ENCODE measurements at regions not wholly inside any gene's neighbourhood (a gene's known extent, or its start where the extent isn't known, plus 50 kb on each side); places are given as distances from the start of the nearest gene placed in this dataset.
"Not testable (repeated sequence)": the region's sequence is repeated elsewhere in the genome, so short reads cannot be mapped to it uniquely, and the experiment has no call there.

DNA sequence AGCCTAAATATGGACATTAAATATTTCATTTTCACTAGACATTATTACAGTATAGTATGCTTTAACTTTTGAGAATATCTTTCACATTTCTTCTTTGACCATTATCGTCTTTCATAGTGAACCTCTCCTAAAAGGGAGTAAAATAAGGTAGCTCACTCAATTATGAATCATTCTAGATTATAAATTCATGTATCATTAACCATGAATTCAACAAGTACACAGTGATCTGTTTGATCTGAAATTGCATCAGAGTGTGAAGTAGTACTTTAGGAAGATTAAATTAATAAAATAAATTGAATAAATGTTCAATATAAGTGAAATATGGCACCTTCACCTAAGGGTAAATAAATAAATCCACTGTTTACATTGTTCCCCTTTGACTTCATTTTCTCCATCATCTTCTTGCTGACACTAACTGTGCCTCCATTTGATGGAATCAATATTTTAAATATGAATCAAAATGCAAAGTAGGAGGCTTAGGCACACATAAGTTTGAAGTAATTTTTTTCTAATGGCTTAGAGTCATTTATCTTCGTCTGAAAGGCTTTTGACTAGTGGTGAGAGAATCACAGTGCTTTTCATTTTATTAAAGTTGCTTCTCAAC lies 174.1 kb upstream of the MDFIC2 start:
- no peak for DNase-seq (ENCODE audit: low read depth)

DNA sequence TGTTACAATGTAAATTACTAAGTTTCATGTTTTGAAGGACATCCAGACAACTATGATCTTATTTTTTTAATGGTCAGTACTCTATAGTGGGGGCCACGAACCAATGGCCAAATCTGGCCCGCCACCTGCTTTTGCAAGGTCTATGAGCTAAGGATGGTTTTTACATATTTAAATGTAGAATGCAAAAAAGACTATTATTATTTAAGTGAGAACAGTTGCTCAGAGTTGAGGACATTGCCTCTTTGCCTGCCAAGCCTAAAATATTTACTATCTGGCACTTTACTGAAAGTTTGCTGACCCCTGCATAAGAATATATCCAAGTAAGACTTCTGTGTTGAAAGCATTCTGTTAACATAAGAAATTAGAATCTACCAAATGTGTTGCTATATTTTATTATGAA lies 163.7 kb upstream of the MDFIC2 start:
- no peak for DNase-seq (ENCODE audit: low read depth)

DNA sequence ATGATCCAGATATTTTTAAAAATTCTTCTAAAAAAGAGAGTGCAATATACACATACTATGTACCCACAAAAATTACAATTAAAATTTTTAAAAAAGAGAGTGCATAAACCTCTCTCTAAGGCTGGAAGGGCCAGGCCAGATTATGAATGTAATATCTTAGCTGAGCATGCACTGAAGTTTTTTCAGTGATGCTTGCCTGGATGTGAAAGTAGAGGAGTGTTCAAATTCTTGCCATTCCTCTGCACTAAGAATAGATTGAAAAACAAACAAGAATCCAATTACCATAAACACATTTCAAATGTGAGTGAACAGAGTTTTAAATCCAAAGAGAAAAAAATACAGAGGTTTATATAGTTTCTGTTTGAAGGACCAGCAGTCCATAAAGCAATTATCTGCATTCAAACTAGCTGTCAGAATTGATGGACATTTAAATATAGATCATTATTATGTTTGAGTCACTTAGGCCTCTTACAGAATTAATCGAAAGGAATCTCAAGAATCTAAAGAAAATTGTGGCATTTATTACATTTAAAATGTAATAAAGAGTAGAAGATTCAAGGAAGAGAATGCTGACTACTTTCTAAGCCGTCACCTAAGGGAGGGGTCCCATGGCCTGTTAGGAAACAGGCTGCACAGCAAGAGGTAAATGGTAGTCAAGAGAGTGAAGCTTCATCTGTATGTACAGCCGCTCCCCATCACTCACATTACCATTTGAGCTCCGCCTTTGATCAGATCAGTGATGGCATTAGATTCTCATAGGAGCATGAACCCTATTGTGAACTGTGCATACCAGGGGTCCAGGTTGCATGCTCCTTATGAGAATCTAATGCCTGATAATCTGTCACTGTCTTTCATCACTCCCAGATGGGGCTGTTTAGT lies 159.3 kb upstream of the MDFIC2 start:
- no peak for DNase-seq (ENCODE audit: low read depth)

DNA sequence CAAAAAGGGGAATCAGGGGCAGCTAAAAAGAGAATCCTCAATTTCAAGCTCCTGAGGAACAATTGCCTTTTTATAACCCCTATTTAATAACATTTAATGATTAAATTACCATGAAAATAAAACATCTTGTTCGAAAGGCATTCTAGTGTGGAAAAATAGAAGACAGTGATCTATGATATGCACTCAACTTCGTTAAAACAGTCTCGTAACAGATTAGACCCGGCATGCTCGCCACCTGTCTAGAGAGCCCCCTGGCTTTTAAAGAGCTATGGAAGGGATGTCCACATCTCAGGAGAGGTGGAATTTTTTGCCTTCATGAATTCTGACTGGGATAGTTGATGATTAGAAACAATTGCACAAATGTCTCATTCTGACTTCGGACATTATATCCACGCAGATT lies 153.7 kb upstream of the MDFIC2 start:
- no peak for DNase-seq (ENCODE audit: low read depth)

DNA sequence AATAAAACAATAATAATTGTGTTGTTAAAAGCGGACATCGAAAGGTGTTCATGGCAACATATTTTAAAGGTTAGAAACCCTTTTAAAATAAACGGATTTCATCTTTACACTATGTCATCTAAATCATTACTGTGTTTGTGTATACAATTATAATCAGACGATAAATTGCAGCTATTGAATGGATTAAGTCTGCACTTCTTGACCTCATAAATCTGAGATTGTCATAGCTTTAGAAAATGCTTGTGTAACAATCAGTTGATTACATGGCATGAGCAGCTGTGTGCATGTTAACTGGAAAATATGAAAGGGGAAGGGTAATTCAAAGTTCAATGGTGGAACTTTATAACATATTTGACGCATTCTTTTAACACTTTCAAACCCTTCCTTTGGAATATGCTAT lies 152.4 kb upstream of the MDFIC2 start:
- no peak for DNase-seq (ENCODE audit: low read depth)

DNA sequence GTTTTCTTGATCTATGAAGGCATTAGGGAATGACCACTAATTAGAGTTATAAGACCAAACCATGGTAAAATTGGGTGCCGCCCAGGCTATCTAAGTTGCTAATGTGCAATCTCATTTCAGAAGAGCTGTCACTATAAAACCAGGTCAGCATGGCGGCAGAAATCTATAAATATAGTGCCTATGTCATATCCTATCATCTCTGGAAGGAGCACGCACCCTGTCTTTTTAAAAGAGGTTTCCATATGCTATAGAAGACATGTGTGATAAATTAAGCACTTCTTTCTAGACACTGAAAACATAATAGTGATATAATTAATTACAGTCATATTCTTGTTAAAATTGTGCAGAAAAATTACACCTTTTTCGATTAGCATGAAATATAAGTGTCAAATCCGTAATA lies 152.0 kb upstream of the MDFIC2 start:
- no peak for DNase-seq (ENCODE audit: low read depth)

DNA sequence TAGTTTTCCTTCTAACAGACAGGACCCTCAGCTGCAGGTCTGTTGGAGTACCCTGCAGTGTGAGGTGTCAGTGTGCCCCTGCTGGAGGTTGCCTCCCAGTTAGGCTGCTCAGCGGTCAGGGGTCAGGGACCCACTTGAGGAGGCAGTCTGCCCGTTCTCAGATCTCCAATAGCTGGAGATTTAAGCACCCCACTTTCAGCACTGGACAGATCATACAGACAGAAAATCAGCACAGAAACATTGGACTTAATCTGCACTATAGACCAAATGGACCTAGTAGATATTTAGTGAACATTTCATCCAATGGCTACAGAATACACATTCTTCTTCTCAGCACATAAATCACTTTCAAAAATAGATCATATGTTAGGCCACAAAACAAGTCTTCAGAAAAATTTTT lies 137.8 kb upstream of the MDFIC2 start:
- DNase-seq (ENCODE audit: low read depth) = not testable (repeated sequence)

DNA sequence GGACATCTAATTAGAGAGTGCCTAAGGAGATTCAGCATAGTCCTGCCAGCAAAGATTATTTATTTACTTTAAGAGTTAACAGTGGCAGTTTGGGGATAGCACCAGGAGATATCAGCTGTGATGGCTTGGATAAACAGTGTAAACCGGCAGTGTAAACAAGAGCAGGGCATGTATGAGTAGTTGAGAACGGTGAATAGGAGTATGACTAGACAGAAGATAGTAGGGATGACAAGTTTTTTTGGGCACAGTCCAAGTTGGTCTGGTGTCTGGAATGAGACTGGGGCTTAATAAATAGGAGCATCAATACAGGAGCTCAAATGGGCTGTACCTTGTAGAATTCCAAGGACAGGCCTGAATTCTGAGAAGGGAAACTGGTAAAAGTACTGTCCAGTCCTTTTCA lies 123.0 kb upstream of the MDFIC2 start:
- DNase-seq (ENCODE audit: low read depth) = not testable (repeated sequence)

DNA sequence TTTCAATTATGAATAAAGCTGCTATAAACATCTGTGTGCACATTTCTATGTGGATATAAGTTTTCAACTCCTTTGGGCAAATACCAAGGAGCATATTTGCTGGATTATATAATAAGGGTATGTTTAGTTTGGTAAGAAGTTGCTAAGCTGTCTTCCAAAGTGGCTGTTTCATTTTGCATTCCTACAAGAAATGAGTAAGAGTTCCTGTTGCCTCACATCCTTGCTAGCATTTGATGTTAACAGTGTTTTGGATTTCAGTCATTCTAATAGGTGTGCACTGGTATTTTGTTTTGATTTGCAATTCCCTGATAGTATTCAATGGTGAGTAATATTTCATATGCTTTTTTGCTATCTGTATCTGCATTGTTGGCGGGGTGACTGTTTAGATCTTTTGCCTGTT lies 120.7 kb upstream of the MDFIC2 start:
- peak; percentile 13 for DNase-seq (ENCODE audit: low read depth)

DNA sequence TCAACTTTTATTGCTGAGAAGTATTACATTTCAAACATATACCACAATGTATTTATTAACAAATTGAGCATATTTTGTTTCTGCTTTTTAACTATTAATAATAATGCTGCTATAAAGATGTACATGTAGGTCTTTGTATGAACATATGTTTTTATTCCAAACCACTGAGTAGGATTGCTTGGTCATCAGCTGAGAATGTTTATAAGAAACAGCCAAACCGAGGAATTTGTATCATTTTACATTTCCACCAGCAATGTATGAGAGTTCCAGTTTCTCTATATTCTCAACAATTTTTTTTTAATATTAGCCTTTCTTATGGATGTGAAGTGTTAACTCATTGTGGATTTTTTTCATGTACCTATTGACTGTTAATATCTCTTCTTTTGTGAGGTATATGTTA lies 119.5 kb upstream of the MDFIC2 start:
- DNase-seq (ENCODE audit: low read depth) = peak; percentile 2

DNA sequence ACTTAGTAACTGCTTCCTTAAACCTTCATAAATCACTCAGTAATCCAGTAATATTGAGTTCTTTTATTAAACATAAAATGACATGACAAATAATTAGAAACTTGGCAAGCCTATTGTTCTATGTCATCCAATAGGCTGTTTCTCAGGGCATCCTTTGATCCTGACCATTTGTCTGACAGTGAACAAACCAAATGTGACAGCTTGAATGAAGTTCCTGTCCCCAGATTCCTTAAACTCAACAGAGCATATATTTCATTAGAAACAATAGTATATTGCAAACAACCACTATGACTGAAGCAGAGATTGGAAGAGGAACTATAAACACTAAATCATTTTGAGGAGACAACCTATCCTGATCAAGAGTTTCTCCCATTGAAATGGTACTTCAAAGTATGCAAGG lies 113.6 kb upstream of the MDFIC2 start:
- no peak for DNase-seq (ENCODE audit: low read depth)

DNA sequence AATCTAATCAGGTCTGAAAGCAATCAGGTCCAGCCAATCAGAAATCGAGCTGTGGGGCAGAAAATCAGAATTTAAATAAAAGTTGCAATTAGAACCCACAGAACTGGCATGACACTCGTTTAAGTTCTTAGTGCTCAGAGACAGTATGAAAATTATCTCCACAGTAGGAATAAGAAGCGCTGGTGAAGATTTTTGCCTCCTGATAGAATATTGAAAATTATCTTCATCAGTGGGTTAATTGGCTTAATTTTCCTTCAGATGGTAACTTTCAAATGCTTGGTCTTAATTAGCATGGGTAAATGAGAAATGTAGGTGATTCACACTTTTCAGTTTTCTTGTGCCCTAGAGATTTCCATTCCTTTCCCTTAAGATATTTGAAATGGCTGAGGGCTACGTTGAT lies 109.1 kb upstream of the MDFIC2 start:
- DNase-seq (ENCODE audit: low read depth) = no peak

DNA sequence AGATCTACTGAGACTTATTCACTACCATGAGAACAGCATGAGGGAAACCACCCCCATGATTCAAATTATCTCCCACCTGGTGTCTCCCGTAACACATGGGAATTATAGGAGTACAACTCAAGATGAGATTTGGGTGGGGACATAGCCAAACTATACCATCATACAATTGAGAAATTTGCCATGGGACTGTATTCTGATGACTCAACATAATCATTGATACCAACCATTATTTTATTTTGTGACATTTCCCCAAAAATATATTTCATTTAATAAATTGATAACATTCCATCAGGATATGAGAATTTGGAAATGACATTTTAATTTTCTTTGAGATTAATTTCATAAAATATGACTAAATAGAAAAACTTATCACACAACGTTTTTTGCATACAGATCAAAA lies 96.6 kb upstream of the MDFIC2 start:
- DNase-seq (ENCODE audit: low read depth) = no peak

DNA sequence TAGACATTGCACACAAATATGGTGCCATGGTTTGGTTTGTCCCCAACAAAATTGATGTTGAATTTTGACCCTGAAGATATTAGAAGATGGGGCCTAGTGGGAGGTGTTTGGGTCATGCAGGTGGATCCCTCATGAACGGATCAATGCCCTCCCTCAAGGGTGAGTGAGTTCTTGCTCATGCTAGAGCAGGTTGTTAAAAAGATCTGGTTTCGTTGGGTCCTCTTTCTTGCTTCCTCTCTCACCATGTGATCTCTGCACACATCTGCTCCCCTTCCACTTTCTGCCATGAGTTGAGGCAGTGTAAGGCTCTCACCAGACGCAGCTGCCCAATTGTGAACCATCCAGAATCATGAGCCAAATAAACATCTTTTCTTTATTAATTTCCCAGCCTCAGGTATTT lies 87.8 kb upstream of the MDFIC2 start:
- DNase-seq (ENCODE audit: low read depth) = no peak

DNA sequence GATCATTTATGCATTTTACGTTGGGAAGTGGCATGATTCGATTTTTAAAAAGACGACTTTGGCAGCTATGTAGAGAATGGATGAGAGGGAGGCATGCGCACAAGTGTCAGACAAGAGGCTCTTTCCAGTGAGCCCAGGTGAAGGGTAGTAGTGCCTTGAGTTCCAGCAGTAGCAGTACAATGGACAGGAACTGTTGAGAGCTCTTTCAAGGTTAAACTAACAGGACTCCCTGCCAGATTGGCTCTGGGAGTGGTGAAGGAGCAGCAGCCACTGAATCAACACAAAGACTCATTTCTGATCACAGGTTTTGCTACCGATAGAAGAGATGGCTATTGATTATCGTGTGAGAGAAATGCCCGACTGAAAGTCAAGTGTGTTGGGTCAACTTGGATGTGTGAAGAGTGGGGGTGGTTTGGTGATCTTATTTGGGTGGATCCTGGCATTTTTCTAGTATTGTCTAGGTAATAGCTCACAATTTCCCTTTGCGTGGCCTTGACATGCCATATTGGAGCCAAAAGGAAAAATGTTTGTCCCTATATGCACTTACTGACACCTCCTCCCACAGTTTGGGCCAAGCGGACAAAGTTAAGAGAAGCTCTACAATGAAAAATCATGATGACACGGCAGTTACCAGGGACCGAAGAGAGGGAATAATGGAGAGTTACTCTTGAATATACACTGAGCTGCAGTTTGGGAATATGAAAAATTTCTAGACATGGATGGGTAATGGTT lies 81.6 kb upstream of the MDFIC2 start:
- no peak for DNase-seq (ENCODE audit: low read depth)

DNA sequence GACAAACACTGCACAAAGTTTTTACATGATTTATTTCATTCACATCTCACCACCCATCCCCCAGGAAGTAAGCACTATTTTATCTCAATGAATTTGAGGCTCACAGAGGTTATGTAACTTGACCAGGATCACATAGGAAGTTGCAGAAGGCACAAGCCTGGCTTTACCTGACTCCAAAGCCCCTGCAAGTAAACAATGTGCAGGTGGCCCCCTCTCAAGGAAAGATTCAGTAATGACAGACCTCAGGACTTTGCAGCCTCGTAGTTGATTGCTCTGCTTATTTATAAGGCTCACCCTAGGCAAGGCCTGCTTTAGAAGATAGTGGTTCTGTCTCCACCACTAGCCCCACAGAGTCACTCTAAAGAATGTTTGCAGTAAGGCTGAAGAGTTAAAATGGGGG lies 79.8 kb upstream of the MDFIC2 start:
- DNase-seq (ENCODE audit: low read depth) = no peak

DNA sequence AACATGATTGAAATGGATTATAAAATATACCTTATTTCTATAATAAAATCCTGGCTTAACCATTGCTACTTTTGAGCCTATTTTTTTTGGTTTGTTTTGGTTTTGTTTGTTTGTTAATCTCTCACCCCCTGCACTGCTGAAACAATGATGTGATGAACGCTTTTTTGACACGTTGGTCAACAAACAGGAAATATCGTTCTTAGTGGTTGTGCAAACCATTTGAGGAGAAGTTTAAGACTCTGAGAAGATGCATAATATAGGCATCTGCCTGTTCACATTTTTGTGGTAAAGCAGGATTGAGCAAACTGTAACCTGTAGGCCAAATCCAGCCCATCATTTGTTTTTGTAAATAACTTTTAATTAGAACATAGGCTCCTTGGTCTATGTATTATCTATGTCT lies 75.5 kb upstream of the MDFIC2 start:
- DNase-seq (ENCODE audit: low read depth) = no peak

DNA sequence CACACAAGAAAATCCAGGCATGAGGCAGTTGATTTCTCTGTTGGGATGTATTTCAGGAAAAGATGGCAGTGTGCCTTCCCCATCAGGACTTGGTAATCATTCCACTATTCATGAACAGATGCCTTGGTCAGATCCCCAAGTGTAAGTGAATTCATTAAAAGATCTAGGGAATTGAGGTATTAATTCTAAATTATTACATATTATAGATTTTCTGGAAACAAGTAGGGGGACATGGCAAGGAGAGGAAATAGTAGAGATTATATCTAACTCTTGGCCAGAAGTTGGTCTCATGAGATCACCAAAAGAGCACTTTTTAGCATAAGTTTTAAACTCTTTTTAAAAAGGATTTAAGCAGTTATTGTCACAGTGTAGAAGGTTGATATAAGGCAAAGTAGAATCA lies 74.4 kb upstream of the MDFIC2 start:
- DNase-seq (ENCODE audit: low read depth) = no peak

DNA sequence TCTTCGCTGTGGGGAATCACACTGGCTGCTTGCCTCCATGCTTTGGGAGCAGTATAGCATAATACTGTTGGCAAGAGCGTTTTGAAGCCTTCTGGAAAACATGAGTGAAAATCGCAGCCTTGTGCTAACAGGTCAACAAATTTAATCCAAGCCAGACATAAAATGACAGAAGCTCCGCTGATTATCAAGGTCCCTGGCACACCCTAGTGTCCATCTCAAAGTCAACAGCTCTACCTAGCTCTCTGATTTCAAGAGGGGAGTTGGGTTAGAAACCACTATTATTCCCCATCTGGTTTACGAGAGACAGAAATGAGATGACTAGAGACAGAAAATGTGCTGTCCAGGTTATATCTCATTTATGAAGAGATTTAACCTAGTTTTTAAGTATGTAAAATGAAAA lies 73.6 kb upstream of the MDFIC2 start:
- no peak for DNase-seq (ENCODE audit: low read depth)

DNA sequence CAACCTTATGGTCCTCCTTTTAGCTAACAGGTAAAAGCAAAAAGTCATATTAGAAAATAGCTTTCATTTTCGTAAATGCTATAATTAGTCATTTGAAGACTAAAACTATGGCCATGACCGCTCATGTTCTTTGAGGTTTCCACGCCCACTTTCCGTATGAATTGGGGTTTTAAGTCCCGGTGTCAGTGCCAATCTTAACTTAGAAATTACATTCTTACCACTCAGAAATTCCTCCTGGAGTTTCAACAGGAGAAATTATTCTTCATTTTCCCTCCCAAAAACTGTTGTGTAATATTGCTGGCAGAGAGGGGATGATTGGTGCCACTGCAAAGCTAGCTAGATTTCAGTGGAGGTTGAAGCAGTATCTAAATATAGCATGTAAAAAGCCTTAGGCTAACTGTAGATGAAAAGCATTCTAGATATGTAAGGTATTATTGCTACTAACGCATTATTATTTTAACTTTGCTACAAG lies 71.0 kb upstream of the MDFIC2 start:
- no peak for DNase-seq (ENCODE audit: low read depth)

DNA sequence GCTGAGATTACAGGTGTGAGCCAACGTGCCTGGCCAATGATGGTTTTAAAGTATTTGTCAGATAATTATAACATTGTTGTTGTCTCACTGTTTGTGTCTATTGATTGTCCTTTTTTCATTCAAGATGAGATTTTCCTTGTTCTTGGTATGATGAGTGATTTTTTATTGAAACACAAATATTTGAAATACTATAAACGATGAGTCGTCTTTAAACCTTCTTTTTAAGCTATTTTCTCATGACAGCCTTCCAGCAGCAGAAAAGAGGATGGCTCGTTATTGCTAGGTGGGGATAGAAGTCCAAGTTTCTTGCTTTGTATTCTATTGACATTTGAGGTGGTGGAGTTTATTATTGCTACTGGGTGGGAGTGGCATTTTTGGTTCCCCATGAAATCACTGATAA lies 61.7 kb upstream of the MDFIC2 start:
- no peak for DNase-seq (ENCODE audit: low read depth)

All from fibroblast of the conjunctiva (primary cell).